H1 (cell line): ENCODE measurements at regions not wholly inside any gene's neighbourhood (a gene's known extent, or its start where the extent isn't known, plus 50 kb on each side); places are given as distances from the start of the nearest gene placed in this dataset.

Experiments
- CTCF ChIA-PET: fragments of 300-600 bp; sonication (Branson Sonifier 250); formaldehyde crosslinking; loops from one replicate; lab custom pipeline; 2021; ENCODE audit not compliant: partially characterized antibody; lab: Charles Lee
- POLR2A ChIA-PET: fragments of 300-600 bp; sonication (Branson Sonifier 250); formaldehyde crosslinking; loops from one replicate; lab custom pipeline; 2021; ENCODE audit warnings: inconsistent platforms; ENCODE audit not compliant: partially characterized antibody; lab: Charles Lee
- DNase-seq, 2 experiments: peaks; one replicate each; pipeline versions ENCODE4 v3.0.0 to v3.0.0-alpha.2; 2010 to 2022; ENCODE audit warnings: low spot score in 2 of 2, low read depth in 1 of 2, mixed read lengths in 1 of 2
- FAIRE-seq: peaks from 2 replicates; lab custom pipeline; 2011; peaks lifted over from hg19 to GRCh38; lab: Jason Lieb, UNC
- H2AFZ ChIP-seq: 2 replicates; pipeline ENCODE4 v1.8.1; 2012; ENCODE audit warnings: low read length, inconsistent platforms
- H2AK5ac ChIP-seq: 2 replicates; pipeline ENCODE4 v1.6.1; 2013; ENCODE audit warnings: low read depth, low read length
- H2BK120ac ChIP-seq: replicated peaks from 2 replicates; pipeline ENCODE3; 2013; ENCODE audit warnings: low read depth, low read length, inconsistent platforms
- H2BK12ac ChIP-seq: 2 replicates; pipeline ENCODE4 v1.6.1; 2013; ENCODE audit warnings: low read depth, low read length
- H2BK15ac ChIP-seq: 2 replicates; pipeline ENCODE4 v1.6.1; 2013; ENCODE audit warnings: low read length
- H2BK20ac ChIP-seq: 2 replicates; pipeline ENCODE4 v1.6.1; 2013; ENCODE audit warnings: low read length
- H2BK5ac ChIP-seq: 2 replicates; pipeline ENCODE4 v1.6.1; 2013; ENCODE audit warnings: low read depth, low read length
- H3K14ac ChIP-seq: 2 replicates; pipeline ENCODE4 v1.6.1; 2013; ENCODE audit warnings: inconsistent platforms; ENCODE audit not compliant: insufficient read length
- H3K18ac ChIP-seq: 2 replicates; pipeline ENCODE4 v1.6.1; 2013; ENCODE audit warnings: low read length; ENCODE audit errors: extremely low read depth
- H3K23ac ChIP-seq: 2 replicates; pipeline ENCODE4 v1.6.1; 2013; ENCODE audit warnings: inconsistent platforms; ENCODE audit not compliant: insufficient read length
- H3K23me2 ChIP-seq: 2 replicates; pipeline ENCODE4 v1.6.1; 2013; ENCODE audit warnings: low read depth, low read length
- H3K27ac ChIP-seq: 2 replicates; pipeline ENCODE4 v1.6.1; 2011; ENCODE audit warnings: low read depth, low read length, inconsistent platforms
- H3K27me3 ChIP-seq, 4 experiments: replicated peaks in 1 of 4; 1 replicate in 1 of 4; 2 replicates in 3 of 4; pipeline versions ENCODE4 v1.6.1 to v1.8.1; 2011 to 2013; ENCODE audit warnings: low read length in 3 of 4, mild to moderate bottlenecking in 3 of 4, inconsistent platforms in 2 of 4, mixed read lengths in 2 of 4, moderate library complexity in 1 of 4; ENCODE audit not compliant: control insufficient read depth in 3 of 4, insufficient read depth in 3 of 4; ENCODE audit errors: extremely low read depth in 1 of 4
- H3K36me3 ChIP-seq, 4 experiments: 2 replicates each; pipeline versions ENCODE4 v1.6.1 to v1.8.1; 2011 to 2013; ENCODE audit warnings: mild to moderate bottlenecking in 4 of 4, low read length in 3 of 4, moderate library complexity in 2 of 4, control low read depth in 1 of 4, inconsistent platforms in 1 of 4; ENCODE audit not compliant: insufficient read depth in 4 of 4, control insufficient read depth in 2 of 4
- H3K4ac ChIP-seq: replicated peaks from 2 replicates; pipeline ENCODE3; 2013; ENCODE audit warnings: low read length, low read depth, mixed read lengths, inconsistent platforms; ENCODE audit not compliant: insufficient read length
- H3K4me1 ChIP-seq, 4 experiments: replicated peaks in 1 of 4; 1 replicate in 1 of 4; 2 replicates in 3 of 4; pipeline versions ENCODE4 v1.6.1 to v1.8.1; 2011 to 2013; ENCODE audit warnings: low read length in 3 of 4, inconsistent platforms in 2 of 4, mixed read lengths in 1 of 4; ENCODE audit not compliant: insufficient read depth in 4 of 4, control insufficient read depth in 3 of 4
- H3K4me2 ChIP-seq, 2 experiments: 2 replicates each; pipeline versions ENCODE4 v1.6.1 to v1.8.1; 2011 to 2013; ENCODE audit warnings: low read depth in 2 of 2, low read length in 2 of 2, control low read depth in 1 of 2, inconsistent platforms in 1 of 2, mild to moderate bottlenecking in 1 of 2; ENCODE audit not compliant: insufficient read depth in 1 of 2
- H3K4me3 ChIP-seq, 4 experiments: fragments of 200-600, 300-600 bp in 1 of 4; sonication (generic), shearing (Covaris generic), sonication (Bioruptor Twin) in 1 of 4; 2 replicates each; pipeline versions ENCODE4 v1.5.1 to v1.8.1; 2011 to 2016; ENCODE audit warnings: low read length in 4 of 4, low read depth in 3 of 4, control low read depth in 2 of 4, inconsistent platforms in 2 of 4, mild to moderate bottlenecking in 2 of 4, mixed read lengths in 1 of 4, moderate library complexity in 1 of 4; ENCODE audit not compliant: insufficient read depth in 2 of 4; ENCODE audit errors: extremely low read depth in 1 of 4
- H3K56ac ChIP-seq: replicated peaks from 2 replicates; pipeline ENCODE3; 2013; ENCODE audit warnings: low read depth, mild to moderate bottlenecking, mixed read lengths, low read length, inconsistent platforms; ENCODE audit not compliant: insufficient read length
- H3K79me1 ChIP-seq: 2 replicates; pipeline ENCODE4 v1.6.1; 2013; ENCODE audit warnings: low read depth, low read length, control low read depth
- H3K79me2 ChIP-seq, 2 experiments: 2 replicates each; pipeline versions ENCODE4 v1.6.1 to v1.8.1; 2012 to 2013; ENCODE audit warnings: low read length in 2 of 2, mild to moderate bottlenecking in 2 of 2, inconsistent platforms in 1 of 2; ENCODE audit not compliant: insufficient read depth in 2 of 2, control insufficient read depth in 1 of 2
- H3K9ac ChIP-seq, 4 experiments: replicated peaks in 1 of 4; 1 replicate in 1 of 4; 2 replicates in 3 of 4; pipeline versions ENCODE4 v1.6.1 to v1.8.1; 2011 to 2013; ENCODE audit warnings: low read depth in 3 of 4, low read length in 3 of 4, control low read depth in 2 of 4, mild to moderate bottlenecking in 2 of 4, moderate library complexity in 2 of 4, inconsistent platforms in 1 of 4; ENCODE audit errors: extremely low read depth in 1 of 4
- H3K9me3 ChIP-seq, 2 experiments: 2 replicates each; pipeline versions ENCODE4 v1.6.1 to v1.8.1; 2012 to 2013; ENCODE audit warnings: mild to moderate bottlenecking in 2 of 2, moderate library complexity in 2 of 2, control low read depth in 1 of 2, inconsistent platforms in 1 of 2, low read depth in 1 of 2, low read length in 1 of 2, mixed read lengths in 1 of 2; ENCODE audit not compliant: insufficient read depth in 2 of 2
- H4K20me1 ChIP-seq, 2 experiments: replicated peaks in 1 of 2; 2 replicates each; pipeline versions ENCODE3 to v1.8.1; 2011 to 2013; ENCODE audit warnings: inconsistent platforms in 2 of 2, low read length in 2 of 2, mild to moderate bottlenecking in 1 of 2; ENCODE audit not compliant: insufficient read depth in 2 of 2, control insufficient read depth in 1 of 2
- H4K5ac ChIP-seq: 2 replicates; pipeline ENCODE4 v1.6.1; 2013; ENCODE audit warnings: low read length, low read depth, mixed read lengths, inconsistent platforms; ENCODE audit not compliant: insufficient read length
- H4K8ac ChIP-seq: 2 replicates; pipeline ENCODE4 v1.8.0; 2013; ENCODE audit warnings: mild to moderate bottlenecking, moderate library complexity, low read length, inconsistent platforms; ENCODE audit not compliant: insufficient read depth; ENCODE audit errors: extremely low read depth
- H4K91ac ChIP-seq: replicated peaks from 2 replicates; pipeline ENCODE3; 2013; ENCODE audit warnings: low read length, mixed read lengths, inconsistent platforms; ENCODE audit not compliant: insufficient read length
- WGBS, 2 experiments: shearing (Covaris generic) in 1 of 2; methylation state at CpG; one replicate each; pipeline versions ENCODE4 v1.1.6 to v1.1.7; 2013 to 2015; ENCODE audit warnings: low lambda C conversion rate in 2 of 2, mixed read lengths in 2 of 2, inconsistent platforms in 1 of 2, low coverage in 1 of 2, missing lambda C conversion rate in 1 of 2; ENCODE audit not compliant: insufficient replicate concordance in 2 of 2, insufficient coverage in 1 of 2, insufficient read length in 1 of 2; ENCODE audit errors: extremely low coverage in 1 of 2, missing lambda C conversion rate in 1 of 2; 5-methylcytosine and 5-hydroxymethylcytosine counted together
- TF ChIP-seq, protein P1 (sequence below): IDR thresholded peaks from 2 replicates; pipeline ENCODE4 v1.6.1; 2012; ENCODE audit warnings: inconsistent platforms

DNA sequence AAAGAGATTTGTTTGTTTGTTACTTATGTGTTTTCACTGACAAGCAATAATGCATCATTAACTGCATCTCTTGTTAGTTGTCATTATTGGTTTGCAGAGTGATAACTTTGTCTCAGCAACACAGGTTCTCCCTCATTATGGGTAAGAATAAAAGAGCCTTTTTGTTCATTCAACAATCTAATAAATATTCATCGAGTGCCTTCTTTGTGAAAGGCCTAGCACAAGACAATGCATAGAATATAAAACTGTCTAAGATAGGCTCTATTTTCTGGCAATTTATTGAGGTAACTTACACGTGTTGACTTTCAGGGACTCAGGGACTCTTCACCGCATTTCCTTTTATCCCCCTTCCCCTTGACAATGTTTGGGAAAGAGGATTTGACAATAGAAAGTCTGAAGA is 95.5 kb upstream of the KRR1 start:
- H4K5ac ChIP-seq = no peak overlapping the region
- H2AK5ac ChIP-seq = no peak overlapping the region
- H3K36me3 ChIP-seq = no peaks in the 10 kb centered on the region
- no peak overlapping the region for H3K56ac ChIP-seq
- H2BK20ac ChIP-seq = no peak overlapping the region
- no peak overlapping the region for H3K27ac ChIP-seq
- ChIA-PET POLR2A (no interaction called here), CTCF (interaction anchor here (1.2 kb wide), 1 partner anchor 17 kb away, joined by 3 read pairs; no protein-coding TSS in a partner anchor)
- H2AFZ ChIP-seq = no peak overlapping the region; the same call in 1 of the 2 replicates
- no peak overlapping the region for H3K4me2 ChIP-seq
- no peaks in the 10 kb centered on the region for H4K20me1 ChIP-seq
- no peaks in the 10 kb centered on the region for H3K79me1 ChIP-seq
- H3K79me2 ChIP-seq = no peaks in the 10 kb centered on the region
- H2BK15ac ChIP-seq = no peak overlapping the region
- H3K14ac ChIP-seq = no peak overlapping the region
- TF ChIP-seq, protein P1, sequence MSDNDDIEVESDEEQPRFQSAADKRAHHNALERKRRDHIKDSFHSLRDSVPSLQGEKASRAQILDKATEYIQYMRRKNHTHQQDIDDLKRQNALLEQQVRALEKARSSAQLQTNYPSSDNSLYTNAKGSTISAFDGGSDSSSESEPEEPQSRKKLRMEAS = no peak
- DNase-seq (no peak), FAIRE-seq (no peak)
- H3K9me3 ChIP-seq = no peaks in the 10 kb centered on the region
- WGBS, 2 experiments = 78% methylated on average over 3 of the region's 3 CpGs; no CpG with 5 or more reads in 1 of the 2 experiments
- H4K91ac ChIP-seq = no peak overlapping the region
- H2BK120ac ChIP-seq = no peak overlapping the region
- no peaks in the 10 kb centered on the region for H3K4me1 ChIP-seq
- no peak overlapping the region for H3K4ac ChIP-seq
- no peak overlapping the region for H3K4me3 ChIP-seq
- H2BK5ac ChIP-seq = no peak overlapping the region
- H3K18ac ChIP-seq = no peak overlapping the region
- no peak overlapping the region for H3K9ac ChIP-seq
- H3K23me2 ChIP-seq = no peaks in the 10 kb centered on the region
- H4K8ac ChIP-seq = no peak overlapping the region
- H3K23ac ChIP-seq = no peak overlapping the region
- no peaks in the 10 kb centered on the region for H3K27me3 ChIP-seq
- H2BK12ac ChIP-seq = no peak overlapping the region
